ENCODE measurements at regions not wholly inside any gene's neighbourhood (a gene's known extent, or its start where the extent isn't known, plus 50 kb on each side); places are given as distances from the start of the nearest gene placed in this dataset.

GRCh38 chr11:23679981-23680380 lies 816.9 kb upstream of the LUZP2 start:
- no peak for TF ChIP-seq POLR2A (IDR thresholded peaks at IDR 0.05)
- TF ChIP-seq CTCF (IDR thresholded peaks at IDR 0.05): no peak
